MM.1S (cell line): ENCODE measurements at regions not wholly inside any gene's neighbourhood (a gene's known extent, or its start where the extent isn't known, plus 50 kb on each side); places are given as distances from the start of the nearest gene placed in this dataset.

ENCODE experiments used
- DNase-seq: peaks from one replicate; pipeline ENCODE4 v3.0.0-alpha.2; 2015
- H2AFZ ChIP-seq: fragments of 300-600 bp; sonication (generic); 2 replicates; pipeline ENCODE4 v1.6.0; 2016; ENCODE audit warnings: antibody characterized with exemption, low read length
- H3F3A ChIP-seq: fragments of 300-600 bp; sonication (generic); 2 replicates; pipeline ENCODE4 v1.6.1; 2016; ENCODE audit warnings: mild to moderate bottlenecking, antibody characterized with exemption, low read length, moderate library complexity, mixed read lengths; ENCODE audit not compliant: insufficient read depth
- H3K27ac ChIP-seq: fragments of 300-600 bp; sonication (generic); 2 replicates; pipeline ENCODE4 v1.5.1; 2016; ENCODE audit warnings: mild to moderate bottlenecking, low read length
- H3K27me3 ChIP-seq: fragments of 300-600 bp; sonication (generic); replicated peaks from 2 replicates; pipeline ENCODE4 v1.6.0; 2016; ENCODE audit warnings: low read length; ENCODE audit not compliant: insufficient read depth
- H3K36me3 ChIP-seq: fragments of 300-600 bp; sonication (generic); replicated peaks from 2 replicates; pipeline ENCODE4 v1.6.1; 2016; ENCODE audit warnings: mild to moderate bottlenecking, low read length, mixed read lengths; ENCODE audit not compliant: insufficient read depth
- H3K4me1 ChIP-seq: fragments of 300-600 bp; sonication (generic); 2 replicates; pipeline ENCODE4 v1.6.1; 2016; ENCODE audit warnings: low read length, mixed read lengths
- H3K4me2 ChIP-seq: fragments of 300-600 bp; sonication (generic); 2 replicates; pipeline ENCODE4 v1.6.0; 2016; ENCODE audit warnings: low read depth, low read length
- H3K4me3 ChIP-seq: fragments of 300-600 bp; sonication (generic); 2 replicates; pipeline ENCODE4 v1.5.1; 2016; ENCODE audit warnings: low read length, mixed read lengths
- H3K79me2 ChIP-seq: fragments of 300-600 bp; sonication (generic); 2 replicates; pipeline ENCODE4 v1.6.1; 2016; ENCODE audit warnings: mixed run types, low read length, mixed read lengths
- H3K9ac ChIP-seq: fragments of 300-600 bp; sonication (generic); 2 replicates; pipeline ENCODE4 v1.6.1; 2016; ENCODE audit warnings: low read length, mixed read lengths
- H3K9me2 ChIP-seq: fragments of 300-600 bp; sonication (generic); replicated peaks from 2 replicates; pipeline ENCODE4 v1.6.1; 2016; ENCODE audit warnings: mild to moderate bottlenecking, low read length, mixed read lengths; ENCODE audit not compliant: insufficient read depth
- H3K9me3 ChIP-seq: fragments of 300-600 bp; sonication (generic); replicated peaks from 2 replicates; pipeline ENCODE4 v1.6.1; 2016; ENCODE audit warnings: mild to moderate bottlenecking, low read length, mixed read lengths; ENCODE audit not compliant: insufficient read depth
- H4K20me1 ChIP-seq: fragments of 300-600 bp; sonication (generic); 2 replicates; pipeline ENCODE4 v1.6.1; 2016; ENCODE audit warnings: mild to moderate bottlenecking, low read length, moderate library complexity, mixed read lengths; ENCODE audit not compliant: insufficient read depth
- CTCF ChIP-seq: fragments of 300-600 bp; sonication (generic); IDR thresholded peaks from 2 replicates; pipeline ENCODE4 v1.5.1; 2016; ENCODE audit warnings: antibody characterized with exemption, low read length, mixed read lengths
- EZH2 ChIP-seq: fragments of 300-600 bp; sonication (generic); optimal IDR thresholded peaks from 2 replicates; pipeline ENCODE3; 2017; ENCODE audit warnings: low read depth, mild to moderate bottlenecking, antibody characterized with exemption, low read length, mixed read lengths
- EZH2phosphoT487 ChIP-seq: fragments of 300-600 bp; sonication (generic); IDR thresholded peaks from 2 replicates; pipeline ENCODE4 v1.6.1; 2018; ENCODE audit warnings: antibody characterized with exemption, low read length

GRCh38 chr6:2558098-2558680, 192.5 kb downstream of the MYLK4 start:
- no peaks in the 10 kb centered on the region for H4K20me1 ChIP-seq
- H2AFZ ChIP-seq: no peak overlapping the region
- H3K27ac ChIP-seq: no peak overlapping the region
- H3K4me1 ChIP-seq: peaks cover 2% of the 10 kb centered on the region
- no peaks in the 10 kb centered on the region for H3K36me3 ChIP-seq
- no peak for TF ChIP-seq EZH2phosphoT487
- no peak overlapping the region for H3K4me2 ChIP-seq
- H3K9ac ChIP-seq: no peak overlapping the region
- no peak for DNase-seq
- H3K9me2 ChIP-seq: no peaks in the 10 kb centered on the region
- no peak overlapping the region for H3K4me3 ChIP-seq
- peaks cover 84% of the 10 kb centered on the region for H3K27me3 ChIP-seq
- peaks cover 2% of the 10 kb centered on the region for H3F3A ChIP-seq
- H3K79me2 ChIP-seq: no peaks in the 10 kb centered on the region
- H3K9me3 ChIP-seq: no peaks in the 10 kb centered on the region

- Histone ChIP-seq H3K9me3 (no peaks in the 10 kb centered on the region), H3K4me1 (no peaks in the 10 kb centered on the region)
Measured at GRCh38 chr6:2557181-2557720, 193.5 kb downstream of the MYLK4 start.

GRCh38 chr6:2556761-2557160, 194.0 kb downstream of the MYLK4 start:
- Histone ChIP-seq H3K36me3 (no peaks in the 10 kb centered on the region), H3K79me2 (no peaks in the 10 kb centered on the region), H3K9me3 (no peaks in the 10 kb centered on the region), H3K27ac (no peak overlapping the region), H3K9me2 (no peaks in the 10 kb centered on the region), H3K4me1 (no peaks in the 10 kb centered on the region), H3K27me3 (peaks cover 81% of the 10 kb centered on the region), H3K9ac (no peak overlapping the region), H3K4me2 (no peak overlapping the region), H2AFZ (no peak overlapping the region), H3K4me3 (no peak overlapping the region), H4K20me1 (no peaks in the 10 kb centered on the region), H3F3A (no peaks in the 10 kb centered on the region)
- TF ChIP-seq EZH2phosphoT487 (no peak), CTCF (no peak), EZH2 (no peak)
- DNase-seq: no peak

More at GRCh38 chr6:2557181-2557720, 193.5 kb downstream of the MYLK4 start:
- no peaks in the 10 kb centered on the region for H3K79me2 ChIP-seq
- H3F3A ChIP-seq: no peaks in the 10 kb centered on the region
- no peak for TF ChIP-seq EZH2
- TF ChIP-seq EZH2phosphoT487: no peak
- TF ChIP-seq CTCF: no peak
- H3K36me3 ChIP-seq: no peaks in the 10 kb centered on the region
- H3K27me3 ChIP-seq: peaks cover 83% of the 10 kb centered on the region
- H3K4me3 ChIP-seq: no peak overlapping the region
- H3K9ac ChIP-seq: no peak overlapping the region
- no peak overlapping the region for H3K27ac ChIP-seq
- no peak overlapping the region for H3K4me2 ChIP-seq
- H2AFZ ChIP-seq: no peak overlapping the region
- H3K9me2 ChIP-seq: no peaks in the 10 kb centered on the region
- no peaks in the 10 kb centered on the region for H4K20me1 ChIP-seq
- DNase-seq: no peak

- Histone ChIP-seq H3K9me2 (no peaks in the 10 kb centered on the region), H3K36me3 (no peaks in the 10 kb centered on the region), H3K79me2 (no peaks in the 10 kb centered on the region), H3K27ac (no peak overlapping the region), H3K4me3 (no peak overlapping the region), H3K9ac (no peak overlapping the region), H2AFZ (no peak overlapping the region), H4K20me1 (no peaks in the 10 kb centered on the region), H3K4me1 (no peaks in the 10 kb centered on the region), H3K4me2 (no peak overlapping the region), H3F3A (no peaks in the 10 kb centered on the region), H3K27me3 (peaks cover 81% of the 10 kb centered on the region), H3K9me3 (no peaks in the 10 kb centered on the region)
- no peak for DNase-seq
- TF ChIP-seq EZH2 (no peak), EZH2phosphoT487 (no peak), CTCF (no peak)
Measured at GRCh38 chr6:2554651-2555260, 196.0 kb downstream of the MYLK4 start.
